SK-N-SH (cell line): ENCODE measurements at regions not wholly inside any gene's neighbourhood (a gene's known extent, or its start where the extent isn't known, plus 50 kb on each side); places are given as distances from the start of the nearest gene placed in this dataset.

Experiments
- GATA2 ChIP-seq: sonication (generic); formaldehyde crosslinking; IDR thresholded peaks from 2 replicates; pipeline ENCODE4 v1.5.0; 2020; ENCODE audit warnings: mild to moderate bottlenecking, missing genetic modification reagents
- RCOR1 ChIP-seq: fragments of 150-350 bp; IDR thresholded peaks from 2 replicates; pipeline ENCODE4 v1.6.1; 2017; ENCODE audit warnings: antibody characterized with exemption, low read length
- TAF1 ChIP-seq: IDR thresholded peaks from 2 replicates; pipeline ENCODE4 v1.6.1; 2012; ENCODE audit warnings: low read depth, mild to moderate bottlenecking, low read length, moderate library complexity, borderline replicate concordance
- YY1 ChIP-seq: IDR thresholded peaks from 2 replicates; pipeline ENCODE4 v1.4.0; 2012; ENCODE audit warnings: low read depth, mild to moderate bottlenecking
- TF ChIP-seq, protein P1 (sequence below): fragments of 200-600 bp; sonication (generic); IDR thresholded peaks from 2 replicates; pipeline ENCODE4 v1.6.1; 2017; ENCODE audit warnings: antibody characterized with exemption, mild to moderate bottlenecking, moderate library complexity

DNA sequence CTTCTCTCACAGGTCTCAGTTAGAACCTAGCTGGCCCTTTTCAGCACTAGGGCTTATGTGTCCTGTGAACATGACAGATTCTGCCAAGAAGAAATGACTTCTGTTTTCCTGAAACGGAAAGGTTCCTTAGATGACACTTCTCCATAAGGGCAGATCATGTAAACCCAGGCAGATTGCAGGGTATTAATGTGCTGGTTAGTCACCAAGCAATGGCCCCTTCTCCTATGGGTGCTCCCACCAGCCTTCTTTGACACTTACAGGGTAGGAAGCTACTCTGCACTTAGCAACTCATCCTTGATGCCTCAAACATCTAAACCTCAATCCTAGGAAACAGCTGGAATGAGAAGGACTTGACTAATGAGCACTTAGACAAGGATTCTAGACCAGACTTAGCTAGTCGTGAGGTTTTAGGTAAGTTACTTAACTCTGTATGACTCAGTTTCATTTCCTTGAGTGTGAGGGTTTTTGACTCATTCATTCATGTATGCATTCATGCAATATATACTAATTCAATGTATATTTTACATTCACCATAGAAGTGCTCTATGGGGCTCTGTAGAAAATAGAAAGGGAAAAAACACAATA, 74.1 kb upstream of the PLXNA2 start:
- TF ChIP-seq, protein P1, sequence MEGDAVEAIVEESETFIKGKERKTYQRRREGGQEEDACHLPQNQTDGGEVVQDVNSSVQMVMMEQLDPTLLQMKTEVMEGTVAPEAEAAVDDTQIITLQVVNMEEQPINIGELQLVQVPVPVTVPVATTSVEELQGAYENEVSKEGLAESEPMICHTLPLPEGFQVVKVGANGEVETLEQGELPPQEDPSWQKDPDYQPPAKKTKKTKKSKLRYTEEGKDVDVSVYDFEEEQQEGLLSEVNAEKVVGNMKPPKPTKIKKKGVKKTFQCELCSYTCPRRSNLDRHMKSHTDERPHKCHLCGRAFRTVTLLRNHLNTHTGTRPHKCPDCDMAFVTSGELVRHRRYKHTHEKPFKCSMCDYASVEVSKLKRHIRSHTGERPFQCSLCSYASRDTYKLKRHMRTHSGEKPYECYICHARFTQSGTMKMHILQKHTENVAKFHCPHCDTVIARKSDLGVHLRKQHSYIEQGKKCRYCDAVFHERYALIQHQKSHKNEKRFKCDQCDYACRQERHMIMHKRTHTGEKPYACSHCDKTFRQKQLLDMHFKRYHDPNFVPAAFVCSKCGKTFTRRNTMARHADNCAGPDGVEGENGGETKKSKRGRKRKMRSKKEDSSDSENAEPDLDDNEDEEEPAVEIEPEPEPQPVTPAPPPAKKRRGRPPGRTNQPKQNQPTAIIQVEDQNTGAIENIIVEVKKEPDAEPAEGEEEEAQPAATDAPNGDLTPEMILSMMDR = no peak
- TF ChIP-seq RCOR1 (no peak), YY1 (no peak), TAF1 (no peak), GATA2 (CRISPR knock-in tag) (no peak)
